GM18499 (cell line): ENCODE measurements at regions not wholly inside any gene's neighbourhood (a gene's known extent, or its start where the extent isn't known, plus 50 kb on each side); places are given as distances from the start of the nearest gene placed in this dataset.
"Not testable (repeated sequence)": the region's sequence is repeated elsewhere in the genome, so short reads cannot be mapped to it uniquely, and the experiment has no call there.

Source experiments
- ATAC-seq: cut with Tn5 transposase; IDR thresholded peaks from one replicate; pipeline ENCODE4 v1.9.1; 2021; ENCODE audit warnings: moderate number of reproducible peaks; ENCODE audit not compliant: insufficient read depth, unreplicated experiment

GRCh38 chr13:64684108-64684507, 2546.0 kb downstream of the PCDH9 start:
- no peak for ATAC-seq

- ATAC-seq, result no peak
Measured at GRCh38 chr13:64680739-64681138, 2549.4 kb downstream of the PCDH9 start.

- ATAC-seq, result no peak
Measured at GRCh38 chr13:64675255-64675892, 2554.8 kb downstream of the PCDH9 start.

GRCh38 chr13:64674126-64674525, 2556.0 kb downstream of the PCDH9 start:
- no peak for ATAC-seq

GRCh38 chr13:64672751-64673150, 2557.4 kb downstream of the PCDH9 start:
- no peak for ATAC-seq

- no peak for ATAC-seq
Measured at GRCh38 chr13:64662887-64663593, 2567.1 kb downstream of the PCDH9 start.

- ATAC-seq, result no peak
Measured at GRCh38 chr13:64648293-64648692, 2581.8 kb downstream of the PCDH9 start.

- ATAC-seq, result no peak
Measured at GRCh38 chr13:64643066-64643465, 2587.1 kb downstream of the PCDH9 start.

GRCh38 chr13:64640002-64640401, 2590.1 kb downstream of the PCDH9 start:
- ATAC-seq, result no peak

GRCh38 chr13:64639206-64639605, 2590.9 kb downstream of the PCDH9 start:
- ATAC-seq, result no peak

GRCh38 chr13:64633948-64634347, 2596.2 kb downstream of the PCDH9 start:
- ATAC-seq, result no peak

- no peak for ATAC-seq
Measured at GRCh38 chr13:64627654-64628053, 2602.5 kb downstream of the PCDH9 start.

GRCh38 chr13:64626105-64626504, 2604.0 kb downstream of the PCDH9 start:
- no peak for ATAC-seq

GRCh38 chr13:64617231-64617630, 2612.9 kb downstream of the PCDH9 start:
- no peak for ATAC-seq

- no peak for ATAC-seq
Measured at GRCh38 chr13:64591971-64592370, 2638.2 kb downstream of the PCDH9 start.

GRCh38 chr13:64579331-64579730, 2650.8 kb downstream of the PCDH9 start:
- ATAC-seq, result no peak

- no peak for ATAC-seq
Measured at GRCh38 chr13:64568748-64569147, 2661.4 kb downstream of the PCDH9 start.

GRCh38 chr13:64558031-64558430, 2672.1 kb downstream of the PCDH9 start:
- not testable (repeated sequence) for ATAC-seq

GRCh38 chr13:64556376-64556775, 2673.8 kb downstream of the PCDH9 start:
- ATAC-seq, result no peak

- no peak for ATAC-seq
Measured at GRCh38 chr13:64553411-64554129, 2676.6 kb downstream of the PCDH9 start.

GRCh38 chr13:64551755-64552154, 2678.4 kb downstream of the PCDH9 start:
- no peak for ATAC-seq
